Aorta (tissue), 5 donors: ENCODE measurements at regions not wholly inside any gene's neighbourhood (a gene's known extent, or its start where the extent isn't known, plus 50 kb on each side); places are given as distances from the start of the nearest gene placed in this dataset.

ENCODE experiments used
- ATAC-seq: fragments of 200-7000 bp; cut with Tn5 transposase; one replicate; pipeline ENCODE4 v1.9.1; 2022; ENCODE audit warnings: moderate library complexity; ENCODE audit not compliant: low FRiP score
- DNase-seq, 2 donors: peaks; one replicate each; pipeline ENCODE4 v3.0.0-alpha.2; 2020
- H3K27ac ChIP-seq, 2 donors: one replicate each; pipeline ENCODE4 v1.5.1; 2013; ENCODE audit warnings: low read length in 2 of 2, mild to moderate bottlenecking in 2 of 2, moderate library complexity in 2 of 2, control low read depth in 1 of 2, inconsistent platforms in 1 of 2, low read depth in 1 of 2
- H3K27me3 ChIP-seq, 2 donors: one replicate each; pipeline ENCODE4 v1.6.1; 2013; ENCODE audit warnings: control low read depth in 1 of 2, low read length in 1 of 2, mild to moderate bottlenecking in 1 of 2, moderate library complexity in 1 of 2; ENCODE audit not compliant: insufficient read depth in 2 of 2, control insufficient read depth in 1 of 2
- H3K36me3 ChIP-seq, 2 donors: one replicate each; pipeline ENCODE4 v1.6.1; 2013; ENCODE audit warnings: control low read depth in 1 of 2, low read length in 1 of 2, mild to moderate bottlenecking in 1 of 2; ENCODE audit not compliant: insufficient read depth in 2 of 2, control insufficient read depth in 1 of 2
- H3K4me1 ChIP-seq, 2 donors: one replicate each; pipeline ENCODE4 v1.6.1; 2013; ENCODE audit warnings: low read length in 2 of 2, control low read depth in 1 of 2, mild to moderate bottlenecking in 1 of 2, moderate library complexity in 1 of 2; ENCODE audit not compliant: insufficient read depth in 2 of 2, control insufficient read depth in 1 of 2
- H3K4me3 ChIP-seq, 2 donors: one replicate each; pipeline ENCODE4 v1.5.1; 2013; ENCODE audit warnings: low read length in 2 of 2, control low read depth in 1 of 2, mild to moderate bottlenecking in 1 of 2
- H3K9me3 ChIP-seq: one replicate; pipeline ENCODE4 v1.6.1; 2013; ENCODE audit warnings: mild to moderate bottlenecking, low read length; ENCODE audit not compliant: control insufficient read depth
- WGBS, 2 donors: extraction: QIAGEN DNeasy Blood & Tissue Kit; methylation state at CpG; one replicate each; pipeline ENCODE4 v1.1.7; 2013; 5-methylcytosine and 5-hydroxymethylcytosine counted together
- intact Hi-C, 2 donors: fragments of 100-400 bp; cut with DNase I; formaldehyde crosslinking; loops; one replicate each; pipeline versions ENCODE4 v1.14.2 to v1.15.0; 2022
- donor health status: healthy with polysubstance abuse.
- donor health status: Bipolar disorder and iron deficiency.
- donor health status: DM: no; HTN: no; CAD: no.
- donor health status: DM: no; HTN: no; CAD: no.
- donor health status: DM: yes; HTN: yes; CAD: no.

GRCh38 chr16:14353340-14353739, 276.7 kb downstream of the PARN start:
- DNase-seq (no peak), ATAC-seq (no peak)
- no peak overlapping the region for H3K27ac ChIP-seq
- H3K4me1 ChIP-seq: no peaks in the 10 kb centered on the region
- WGBS, 2 donors: 84 to 91% methylated on average over 6 of the region's 6 CpGs
- no peaks in the 10 kb centered on the region for H3K36me3 ChIP-seq
- intact Hi-C loops: no loop called here
- no peak overlapping the region for H3K4me3 ChIP-seq
- H3K27me3 ChIP-seq: no peaks in the 10 kb centered on the region
- H3K9me3 ChIP-seq: no peaks in the 10 kb centered on the region

DNA sequence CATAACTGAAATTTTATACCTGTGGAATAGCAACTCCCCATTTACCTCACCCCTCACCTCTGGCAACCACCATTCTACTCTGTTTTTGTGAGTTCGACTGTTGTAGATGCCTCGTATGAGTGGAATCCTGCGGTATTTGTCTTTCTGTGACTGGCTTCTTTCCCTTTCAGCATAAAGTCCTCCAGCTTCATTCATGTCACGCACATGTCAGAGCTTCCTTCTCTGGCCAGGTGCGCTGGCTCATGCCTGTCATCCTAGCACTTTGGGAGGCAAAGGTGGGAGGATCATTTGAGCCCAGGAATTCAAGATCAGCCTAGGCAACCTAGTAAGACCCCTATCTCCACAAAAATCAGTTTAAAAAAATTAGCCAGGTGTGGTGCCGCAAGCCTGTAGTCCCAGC, 278.4 kb downstream of the PARN start:
- H3K27ac ChIP-seq: no peak overlapping the region
- H3K9me3 ChIP-seq: no peaks in the 10 kb centered on the region
- ATAC-seq: no peak
- H3K4me1 ChIP-seq: no peaks in the 10 kb centered on the region
- DNase-seq: no peak
- WGBS, 2 donors: 87 to 89% methylated on average over 6 of the region's 6 CpGs
- H3K27me3 ChIP-seq: no peaks in the 10 kb centered on the region
- no peaks in the 10 kb centered on the region for H3K36me3 ChIP-seq
- intact Hi-C loops: no loop called here
- H3K4me3 ChIP-seq: no peak overlapping the region

DNA sequence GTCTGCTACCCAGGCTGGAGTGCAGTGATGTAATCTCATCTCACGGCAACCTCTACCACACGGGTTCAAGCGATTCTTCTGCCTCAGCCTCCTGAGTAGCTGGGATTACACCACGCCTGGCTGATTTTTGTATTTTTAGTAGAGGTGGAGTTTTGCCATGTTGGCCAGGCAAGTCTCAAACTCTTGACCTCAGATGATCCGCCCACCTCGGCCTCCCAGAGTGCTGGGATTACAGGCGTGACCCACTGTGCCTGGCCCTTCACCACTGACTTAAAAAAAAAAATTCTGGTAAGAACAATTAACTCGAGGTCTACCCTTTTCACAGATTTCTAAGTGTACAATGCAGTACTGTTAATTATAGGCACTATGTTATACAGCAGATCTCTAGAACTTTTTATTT, 279.4 kb downstream of the PARN start:
- H3K36me3 ChIP-seq: no peaks in the 10 kb centered on the region
- H3K9me3 ChIP-seq: no peaks in the 10 kb centered on the region
- no peak overlapping the region for H3K27ac ChIP-seq
- WGBS, 2 donors: 56 to 66% methylated on average over 8 of the region's 8 CpGs
- intact Hi-C loops: no loop called here
- ATAC-seq: no peak
- no peak overlapping the region for H3K4me3 ChIP-seq
- H3K4me1 ChIP-seq: no peaks in the 10 kb centered on the region
- DNase-seq: no peak
- H3K27me3 ChIP-seq: no peaks in the 10 kb centered on the region

- Histone ChIP-seq H3K4me1 (no peaks in the 10 kb centered on the region), H3K9me3 (no peaks in the 10 kb centered on the region), H3K27ac (no peak overlapping the region), H3K27me3 (no peaks in the 10 kb centered on the region), H3K4me3 (no peak overlapping the region), H3K36me3 (no peaks in the 10 kb centered on the region)
- WGBS, 2 donors: 90 to 92% methylated on average over 8 of the region's 8 CpGs
- intact Hi-C loops: no loop called here
- DNase-seq (no peak), ATAC-seq (no peak)
These were observed 279.0 kb downstream of the MRTFB start for GRCh38 chr16:14350081-14350480.

DNA sequence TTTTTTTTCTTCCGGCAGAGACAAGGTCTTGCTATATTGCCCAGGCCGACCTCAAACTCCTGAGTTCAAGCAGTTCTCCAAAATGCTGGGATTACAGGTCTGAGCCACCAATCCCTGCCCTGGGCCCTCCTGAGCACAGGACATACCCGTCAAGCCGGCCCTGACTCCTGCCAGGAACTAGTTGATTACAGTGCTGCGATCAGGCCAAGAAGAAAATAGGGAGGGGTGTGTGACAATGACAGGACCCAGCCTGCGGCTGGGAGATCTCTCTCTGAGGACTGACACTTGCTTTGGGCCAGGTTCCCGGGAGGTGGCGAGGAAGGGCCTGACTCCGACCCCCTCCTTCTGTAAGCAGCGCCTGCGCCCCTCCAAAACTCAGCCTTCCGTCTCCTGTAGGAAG, 276.6 kb downstream of the MRTFB start:
- 83 to 85% methylated on average over 12 of the region's 12 CpGs for WGBS, 2 donors
- Histone ChIP-seq H3K27me3 (no peaks in the 10 kb centered on the region), H3K27ac (no peak overlapping the region), H3K9me3 (no peaks in the 10 kb centered on the region), H3K4me3 (no peak overlapping the region), H3K4me1 (no peaks in the 10 kb centered on the region), H3K36me3 (no peaks in the 10 kb centered on the region)
- ATAC-seq (peak; percentile 16), DNase-seq (no peak)
- intact Hi-C loops: no loop called here

- ATAC-seq: no peak
- WGBS, 2 donors: 85 to 88% methylated on average over 9 of the region's 9 CpGs
- intact Hi-C loops: no loop called here
- Histone ChIP-seq H3K9me3 (no peaks in the 10 kb centered on the region), H3K4me1 (no peaks in the 10 kb centered on the region), H3K36me3 (no peaks in the 10 kb centered on the region), H3K4me3 (no peak overlapping the region), H3K27ac (no peak overlapping the region), H3K27me3 (no peaks in the 10 kb centered on the region)
- no peak for DNase-seq
These were observed 275.4 kb downstream of the MRTFB start for GRCh38 chr16:14346278-14347142.

- no peaks in the 10 kb centered on the region for H3K27me3 ChIP-seq
- no peaks in the 10 kb centered on the region for H3K4me1 ChIP-seq
- no peak overlapping the region for H3K4me3 ChIP-seq
- no peaks in the 10 kb centered on the region for H3K9me3 ChIP-seq
- ATAC-seq: no peak
- intact Hi-C loops: no loop called here
- H3K36me3 ChIP-seq: no peaks in the 10 kb centered on the region
- no peak overlapping the region for H3K27ac ChIP-seq
- DNase-seq: no peak
- 88 to 89% methylated on average over 19 of the region's 19 CpGs for WGBS, 2 donors
These were observed 274.5 kb downstream of the MRTFB start for GRCh38 chr16:14345512-14346115.

DNA sequence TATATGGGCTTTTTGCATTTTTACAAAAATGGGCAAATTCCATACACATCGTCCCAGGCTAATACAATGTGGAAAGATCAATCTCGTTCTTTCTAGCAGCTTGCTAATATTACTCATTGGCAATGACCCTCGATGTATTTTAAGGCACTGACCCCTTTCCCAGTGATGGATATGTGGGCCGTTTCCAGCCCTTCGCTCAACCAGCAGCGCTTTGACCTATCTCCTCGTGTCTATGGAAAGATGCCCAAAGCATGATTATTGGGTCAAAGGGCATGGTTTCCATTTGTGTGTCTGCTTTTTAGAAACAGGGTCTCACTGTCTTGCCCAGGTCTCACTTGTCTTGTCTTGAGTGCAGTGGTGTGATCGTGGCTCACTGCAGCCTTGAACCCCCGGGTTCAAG, 273.8 kb downstream of the MRTFB start:
- Histone ChIP-seq H3K4me1 (no peaks in the 10 kb centered on the region), H3K27ac (no peak overlapping the region), H3K9me3 (no peaks in the 10 kb centered on the region), H3K4me3 (no peak overlapping the region), H3K27me3 (no peaks in the 10 kb centered on the region), H3K36me3 (no peaks in the 10 kb centered on the region)
- ATAC-seq (no peak), DNase-seq (no peak)
- 76 to 83% methylated on average over 9 of the region's 9 CpGs for WGBS, 2 donors
- intact Hi-C loops: no loop called here

DNA sequence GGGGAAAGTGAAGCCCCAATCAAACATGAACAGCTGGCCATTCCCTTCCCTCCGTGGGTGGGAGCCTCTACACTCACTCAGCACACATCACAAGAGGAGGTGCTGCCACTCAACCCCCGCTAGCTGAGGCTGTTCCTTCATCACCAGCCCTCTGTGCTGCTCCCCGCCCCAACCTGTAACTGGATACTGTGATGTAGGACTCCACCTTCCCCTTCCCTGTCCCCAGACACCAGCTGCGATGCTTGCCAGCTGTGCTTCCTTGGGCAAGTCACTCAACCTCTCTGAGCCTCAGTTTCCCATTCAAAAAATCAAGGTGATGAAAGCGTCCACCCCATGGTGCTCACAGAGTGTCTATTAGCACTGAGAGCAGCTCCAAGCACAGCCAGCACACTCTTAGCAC, 273.2 kb downstream of the MRTFB start:
- no peak overlapping the region for H3K27ac ChIP-seq
- intact Hi-C loops: no loop called here
- H3K4me1 ChIP-seq: no peaks in the 10 kb centered on the region
- H3K36me3 ChIP-seq: no peaks in the 10 kb centered on the region
- ATAC-seq (peak; percentile 31), DNase-seq (no peak)
- H3K4me3 ChIP-seq: no peak overlapping the region
- H3K9me3 ChIP-seq: no peaks in the 10 kb centered on the region
- 75 to 79% methylated on average over 5 of the region's 5 CpGs for WGBS, 2 donors
- H3K27me3 ChIP-seq: no peaks in the 10 kb centered on the region
